Activated CD4-positive, alpha-beta T cell treated with anti-CD3 and anti-CD28 coated beads, Interleukin-2, amount 10 ng/mL, durations not matched to agents 24 days and 14 days (primary cell): ENCODE measurements at regions not wholly inside any gene's neighbourhood (a gene's known extent, or its start where the extent isn't known, plus 50 kb on each side); places are given as distances from the start of the nearest gene placed in this dataset.

ENCODE experiments used
- DNase-seq: peaks from one replicate; pipeline ENCODE4 v3.0.0; 2022
- H3K27ac Mint-ChIP-seq: one replicate; pipeline ENCODE4 v1.8.0; 2022; ENCODE audit warnings: mild to moderate bottlenecking, mixed read lengths
- H3K27me3 Mint-ChIP-seq: one replicate; pipeline ENCODE4 v1.8.0; 2022; ENCODE audit warnings: mixed read lengths
- H3K36me3 Mint-ChIP-seq: one replicate; pipeline ENCODE4 v1.8.0; 2022; ENCODE audit warnings: low read depth, mild to moderate bottlenecking, mixed read lengths
- H3K4me1 Mint-ChIP-seq: one replicate; pipeline ENCODE4 v1.8.0; 2021; ENCODE audit warnings: mixed read lengths
- H3K4me3 Mint-ChIP-seq: one replicate; pipeline ENCODE4 v1.8.0; 2022; ENCODE audit warnings: mild to moderate bottlenecking, moderate library complexity, mixed read lengths
- H3K9me3 Mint-ChIP-seq: one replicate; pipeline ENCODE4 v1.8.0; 2021; ENCODE audit warnings: mixed read lengths
- intact Hi-C: fragments of 100-400 bp; cut with micrococcal nuclease; formaldehyde crosslinking; loops from one replicate; pipeline ENCODE4 v1.15.1; 2023

DNA sequence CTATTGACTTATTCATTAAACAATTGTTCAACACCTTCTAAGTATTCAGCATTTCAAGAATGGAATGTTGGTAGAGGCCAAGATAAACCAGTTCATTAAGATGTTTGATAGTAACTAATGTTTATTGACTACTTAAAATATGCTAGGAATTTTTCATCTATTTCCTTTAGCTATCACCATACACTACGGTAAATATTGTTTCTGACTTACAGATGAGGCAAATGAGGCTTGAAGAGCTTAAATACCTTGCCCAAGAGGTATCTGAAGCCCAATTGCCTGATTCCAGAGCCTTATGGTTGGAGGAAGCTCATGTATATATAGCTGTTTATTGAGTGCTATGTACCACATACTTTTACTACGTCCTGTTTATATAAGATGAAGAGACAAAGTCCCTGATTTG, 286.2 kb downstream of the NDFIP2 start:
- no peak for DNase-seq
- Mint-ChIP-seq H3K4me3 (no peak overlapping the region), H3K27me3 (no peaks in the 10 kb centered on the region), H3K4me1 (peaks cover 4% of the 10 kb centered on the region), H3K27ac (no peak overlapping the region), H3K36me3 (no peaks in the 10 kb centered on the region), H3K9me3 (peaks cover 6% of the 10 kb centered on the region)
- intact Hi-C loops = no loop called here

DNA sequence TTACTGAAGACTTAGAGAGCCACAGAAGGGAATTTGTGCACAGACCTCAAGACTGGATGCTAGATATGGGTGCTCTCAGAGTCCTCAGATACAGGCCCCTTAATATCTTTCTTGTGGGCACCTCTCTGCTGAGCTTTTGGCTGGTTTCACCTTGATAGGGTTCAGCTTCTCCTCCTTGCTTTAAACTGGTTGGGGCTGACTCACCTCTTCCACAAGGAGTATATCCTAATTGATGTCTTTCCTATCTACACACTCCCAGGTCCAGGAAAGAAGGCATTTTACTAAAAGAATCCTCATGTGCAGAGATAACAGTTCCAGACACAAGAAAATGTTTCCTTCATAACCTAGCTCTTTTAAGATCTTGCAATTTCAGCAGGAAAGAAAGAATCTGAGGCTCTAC, 284.4 kb downstream of the NDFIP2 start:
- no peak overlapping the region for H3K4me3 Mint-ChIP-seq
- intact Hi-C loops = no loop called here
- no peaks in the 10 kb centered on the region for H3K4me1 Mint-ChIP-seq
- H3K27ac Mint-ChIP-seq = no peak overlapping the region
- H3K27me3 Mint-ChIP-seq = no peaks in the 10 kb centered on the region
- no peak for DNase-seq
- H3K36me3 Mint-ChIP-seq = no peaks in the 10 kb centered on the region
- H3K9me3 Mint-ChIP-seq = no peaks in the 10 kb centered on the region

DNA sequence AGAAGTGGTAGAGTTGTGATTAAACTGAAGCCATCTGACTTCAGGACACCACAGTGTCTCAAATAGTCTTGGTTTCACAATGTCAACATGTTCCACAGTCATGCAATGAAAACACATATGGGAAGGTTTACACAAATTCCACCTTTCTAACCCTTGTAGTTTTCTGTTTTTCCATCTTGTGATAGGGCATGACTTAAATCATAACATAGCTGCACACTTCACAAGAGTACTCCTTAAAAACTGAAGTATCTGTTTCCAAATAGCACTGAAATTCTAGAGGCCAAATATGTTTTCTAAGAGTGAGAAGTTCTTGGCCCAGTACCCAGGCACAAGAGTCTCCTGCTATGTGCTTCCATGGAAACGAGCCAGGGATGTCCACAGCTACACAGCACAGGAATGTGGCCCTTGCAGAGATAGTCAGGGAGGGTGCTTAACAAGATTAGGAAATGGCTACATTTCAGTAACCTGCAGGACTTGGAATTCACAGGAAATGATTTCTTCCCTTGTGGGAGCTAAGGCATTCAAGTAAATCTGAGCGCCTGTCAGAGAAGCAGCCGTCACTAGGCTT, 269.1 kb downstream of the NDFIP2 start:
- Mint-ChIP-seq H3K4me1 (no peaks in the 10 kb centered on the region), H3K4me3 (no peak overlapping the region)

DNA sequence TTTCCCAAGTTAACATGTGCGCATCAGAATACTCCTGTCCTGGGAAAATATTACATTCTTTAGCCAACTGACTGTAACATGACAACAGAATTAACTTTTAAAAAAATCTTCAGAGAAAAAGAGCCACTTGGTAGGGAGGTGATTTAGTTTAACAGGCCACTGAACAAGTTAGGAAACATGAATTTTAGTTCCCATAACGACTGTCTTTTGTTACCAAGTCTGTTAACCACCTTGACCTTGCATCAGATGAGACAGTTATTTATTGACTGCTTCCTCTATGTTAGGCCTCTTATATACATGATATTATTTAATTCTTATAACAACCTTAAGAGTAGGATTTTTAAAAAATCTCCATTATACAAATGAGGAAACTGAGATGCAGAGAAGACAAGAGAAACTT, 268.6 kb downstream of the NDFIP2 start:
- no peak for DNase-seq
- Mint-ChIP-seq H3K27ac (no peak overlapping the region), H3K4me3 (no peak overlapping the region), H3K36me3 (no peaks in the 10 kb centered on the region), H3K27me3 (no peaks in the 10 kb centered on the region), H3K4me1 (no peaks in the 10 kb centered on the region), H3K9me3 (no peaks in the 10 kb centered on the region)
- intact Hi-C loops = no loop called here

More for the DNA sequence above, 269.1 kb downstream of the NDFIP2 start:
- H3K36me3 Mint-ChIP-seq = no peaks in the 10 kb centered on the region
- no peaks in the 10 kb centered on the region for H3K27me3 Mint-ChIP-seq
- H3K27ac Mint-ChIP-seq = no peak overlapping the region
- no peak for DNase-seq
- intact Hi-C loops = no loop called here
- no peaks in the 10 kb centered on the region for H3K9me3 Mint-ChIP-seq

DNA sequence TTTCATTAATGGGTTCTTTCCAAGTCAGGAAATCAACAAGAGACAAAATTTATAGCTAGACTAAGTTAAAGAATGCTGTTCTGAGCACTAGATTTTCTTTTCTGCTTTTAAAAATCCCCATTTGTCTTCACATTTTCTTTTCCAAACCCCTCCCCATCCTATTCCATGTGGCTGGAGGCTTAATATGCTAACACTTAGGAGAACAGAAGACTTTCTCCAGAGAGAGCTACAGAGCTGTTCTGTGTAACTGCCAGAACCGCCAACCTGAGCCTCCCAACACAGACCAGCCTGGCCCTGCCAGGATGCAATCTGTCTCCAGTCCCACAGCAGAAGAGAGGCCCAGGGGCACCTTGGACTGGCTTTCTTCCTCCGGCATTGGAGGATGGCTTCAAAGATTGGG, 264.1 kb downstream of the NDFIP2 start:
- Mint-ChIP-seq H3K4me3 (no peak overlapping the region), H3K4me1 (no peaks in the 10 kb centered on the region), H3K9me3 (no peaks in the 10 kb centered on the region), H3K36me3 (no peaks in the 10 kb centered on the region), H3K27ac (no peak overlapping the region), H3K27me3 (no peaks in the 10 kb centered on the region)
- intact Hi-C loops = no loop called here
- no peak for DNase-seq

DNA sequence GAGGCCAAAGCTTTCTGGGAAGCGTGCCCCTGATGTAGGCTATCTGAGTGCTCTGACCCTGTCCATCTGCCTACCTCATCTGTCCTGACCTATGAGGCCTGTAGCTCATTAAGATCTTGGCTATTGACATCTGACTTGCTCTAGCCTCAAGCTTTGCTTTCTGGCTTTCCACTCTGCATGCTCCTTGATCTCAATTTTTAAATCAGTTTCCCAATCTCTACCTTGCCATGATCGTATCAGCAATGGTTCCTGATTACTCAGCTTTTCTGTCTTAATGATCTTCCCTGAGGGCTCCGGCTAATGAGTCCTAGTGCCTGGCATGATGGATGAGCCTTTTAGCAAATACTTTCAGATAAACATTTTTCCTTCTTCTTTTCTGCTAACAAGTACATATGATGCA, 262.0 kb downstream of the NDFIP2 start:
- Mint-ChIP-seq H3K27me3 (no peaks in the 10 kb centered on the region), H3K9me3 (no peaks in the 10 kb centered on the region), H3K36me3 (no peaks in the 10 kb centered on the region), H3K27ac (no peak overlapping the region), H3K4me1 (no peaks in the 10 kb centered on the region), H3K4me3 (no peak overlapping the region)
- no peak for DNase-seq
- intact Hi-C loops = no loop called here

DNA sequence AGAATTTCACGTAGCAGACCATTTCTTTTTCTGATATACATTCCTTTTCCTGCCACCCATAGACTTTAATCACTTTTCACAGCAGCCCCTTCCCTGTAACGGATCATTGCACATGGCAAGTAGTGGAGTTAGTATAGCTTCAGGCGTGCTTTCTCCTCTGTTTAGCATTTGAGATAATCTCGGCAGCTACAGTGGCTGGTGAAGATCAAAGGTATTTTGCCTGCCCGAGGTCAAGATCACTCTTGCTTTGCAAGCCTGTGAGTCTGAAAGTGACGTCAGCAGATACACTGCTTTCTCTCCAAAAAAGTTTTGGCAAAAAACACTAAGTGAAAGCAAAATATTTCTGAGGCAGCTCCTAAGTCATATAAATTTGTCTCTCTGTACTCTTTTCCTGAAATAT, 260.0 kb downstream of the NDFIP2 start:
- Mint-ChIP-seq H3K9me3 (no peaks in the 10 kb centered on the region), H3K27ac (no peak overlapping the region), H3K4me3 (no peak overlapping the region), H3K4me1 (no peaks in the 10 kb centered on the region), H3K36me3 (no peaks in the 10 kb centered on the region), H3K27me3 (no peaks in the 10 kb centered on the region)
- no peak for DNase-seq
- intact Hi-C loops = no loop called here

DNA sequence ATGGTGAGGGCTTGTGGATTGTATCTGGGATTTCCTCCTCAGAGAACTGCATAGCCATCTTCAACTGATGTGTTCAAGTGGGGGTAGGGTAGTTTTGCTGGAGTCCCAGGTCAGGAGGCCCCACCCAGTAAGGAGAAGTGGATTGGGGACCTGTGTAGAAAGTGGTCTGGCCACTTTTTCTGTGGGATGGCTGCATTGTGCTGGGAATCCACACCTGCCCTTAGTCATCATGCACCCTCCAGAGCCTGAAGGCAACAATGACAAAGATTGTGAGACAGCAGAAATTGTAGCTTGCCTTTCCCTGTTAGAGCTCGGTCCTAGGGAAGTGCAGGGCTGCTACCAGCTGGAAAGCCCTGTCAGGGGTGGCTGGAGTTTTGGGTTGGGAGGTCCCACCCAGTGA, 255.4 kb downstream of the NDFIP2 start:
- H3K9me3 Mint-ChIP-seq = no peaks in the 10 kb centered on the region
- no peak overlapping the region for H3K4me3 Mint-ChIP-seq
- H3K27me3 Mint-ChIP-seq = no peaks in the 10 kb centered on the region
- no peaks in the 10 kb centered on the region for H3K36me3 Mint-ChIP-seq
- no peaks in the 10 kb centered on the region for H3K4me1 Mint-ChIP-seq
- no peak overlapping the region for H3K27ac Mint-ChIP-seq
- no peak for DNase-seq
- intact Hi-C loops = no loop called here

DNA sequence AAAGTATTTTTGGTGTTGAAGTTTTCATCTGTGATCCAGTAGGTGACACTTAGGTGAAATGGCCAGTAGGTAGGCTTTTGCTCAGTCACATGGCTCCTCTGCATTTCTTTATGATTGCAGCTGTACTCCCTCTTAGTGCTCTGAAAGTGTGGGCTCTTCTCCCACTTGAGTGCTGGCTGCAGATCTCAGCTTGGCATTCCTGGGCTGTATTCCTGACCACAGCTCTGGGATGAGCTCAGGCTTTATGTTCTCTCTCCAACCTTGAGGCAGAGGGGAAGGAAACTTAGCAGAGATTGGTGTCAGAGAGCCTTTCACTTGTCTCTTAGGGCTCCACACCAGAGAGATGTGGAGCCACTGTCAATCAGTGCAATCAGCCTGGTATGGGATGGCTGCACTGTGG, 254.3 kb downstream of the NDFIP2 start:
- intact Hi-C loops = no loop called here
- Mint-ChIP-seq H3K4me3 (no peak overlapping the region), H3K36me3 (no peaks in the 10 kb centered on the region), H3K27me3 (no peaks in the 10 kb centered on the region), H3K9me3 (no peaks in the 10 kb centered on the region), H3K4me1 (no peaks in the 10 kb centered on the region), H3K27ac (no peak overlapping the region)
- no peak for DNase-seq

DNA sequence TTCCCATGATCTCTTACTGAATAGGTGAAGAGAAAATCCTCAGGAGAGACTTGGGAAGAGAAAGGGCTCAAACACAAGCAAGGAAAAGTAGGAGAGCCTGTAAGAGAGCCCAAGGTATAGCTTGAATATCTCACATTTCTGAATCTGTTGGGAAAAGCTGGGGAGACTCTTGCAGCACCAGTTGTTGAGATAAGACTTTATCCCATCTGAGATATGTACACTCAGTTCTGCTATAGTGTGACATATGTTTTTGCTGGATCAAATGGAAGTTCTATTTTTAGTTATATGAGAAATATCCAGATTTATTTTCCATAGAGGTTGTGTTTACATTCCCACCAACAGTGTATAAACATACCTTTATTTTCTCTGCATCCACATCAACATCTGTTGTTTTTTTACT, 246.1 kb downstream of the NDFIP2 start:
- intact Hi-C loops = no loop called here
- H3K36me3 Mint-ChIP-seq = no peaks in the 10 kb centered on the region
- H3K27ac Mint-ChIP-seq = no peak overlapping the region

DNA sequence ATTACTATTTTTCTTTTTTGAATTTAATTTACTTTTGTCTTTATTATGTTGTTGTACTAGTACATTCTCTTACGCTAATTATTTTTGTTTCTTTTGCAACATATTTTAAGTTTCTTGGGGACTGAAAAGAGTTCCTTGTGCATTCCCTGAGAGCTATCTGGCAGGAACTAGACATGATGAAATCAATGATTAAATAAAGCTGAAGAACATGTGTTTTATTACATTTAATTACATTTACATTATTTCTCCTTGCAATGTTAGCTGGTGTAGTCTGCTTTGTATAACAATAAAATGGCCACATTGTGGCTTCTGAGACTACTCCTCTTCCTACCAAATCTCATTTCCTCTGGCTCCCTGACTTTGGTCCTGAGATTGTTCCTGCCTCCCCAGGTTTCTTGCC, 244.9 kb downstream of the NDFIP2 start:
- no peak overlapping the region for H3K27ac Mint-ChIP-seq
- no peaks in the 10 kb centered on the region for H3K27me3 Mint-ChIP-seq

More for the DNA sequence above, 246.1 kb downstream of the NDFIP2 start:
- no peaks in the 10 kb centered on the region for H3K27me3 Mint-ChIP-seq
- H3K4me3 Mint-ChIP-seq = no peak overlapping the region
- H3K4me1 Mint-ChIP-seq = no peaks in the 10 kb centered on the region
- DNase-seq = no peak
- H3K9me3 Mint-ChIP-seq = no peaks in the 10 kb centered on the region

DNA sequence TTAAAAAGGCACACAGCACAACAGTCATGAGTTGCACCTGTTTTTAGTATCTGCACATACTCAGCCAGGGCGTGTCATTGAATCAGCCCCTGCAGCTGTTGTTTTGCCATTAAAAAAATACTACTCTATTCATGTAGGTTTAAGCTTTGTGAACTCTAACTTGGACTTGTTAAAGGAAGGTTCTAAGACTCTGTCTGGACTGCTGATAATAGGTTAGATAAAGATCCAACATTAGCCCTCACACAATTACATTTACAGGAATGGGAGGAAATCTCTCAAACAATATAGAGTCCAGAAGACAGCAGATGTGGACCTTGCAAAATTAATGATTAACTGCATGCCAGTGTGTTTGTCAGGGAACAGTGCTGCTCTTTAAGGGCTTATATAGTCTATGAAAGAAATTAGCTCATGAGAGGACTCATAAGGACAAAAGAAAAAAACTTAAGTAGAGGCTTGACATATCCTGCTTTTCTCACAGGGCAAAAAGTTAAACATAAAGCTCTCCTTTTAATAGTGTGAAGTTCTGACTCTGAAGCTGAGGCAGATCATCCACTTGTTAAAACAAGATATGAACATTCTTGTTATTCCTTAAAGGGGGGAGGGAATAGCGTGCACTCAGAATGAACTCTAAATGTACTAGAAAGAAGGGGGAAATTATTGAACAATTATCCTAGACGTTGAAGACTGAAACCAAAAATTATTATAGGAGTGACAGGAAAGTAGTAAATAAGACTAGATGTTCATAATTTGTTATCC, 243.6 kb downstream of the NDFIP2 start:
- Mint-ChIP-seq H3K27ac (no peak overlapping the region), H3K4me1 (no peaks in the 10 kb centered on the region), H3K4me3 (no peak overlapping the region), H3K36me3 (no peaks in the 10 kb centered on the region), H3K27me3 (no peaks in the 10 kb centered on the region), H3K9me3 (no peaks in the 10 kb centered on the region)
- intact Hi-C loops = no loop called here
- no peak for DNase-seq

More for the DNA sequence above, 244.9 kb downstream of the NDFIP2 start:
- DNase-seq = no peak
- Mint-ChIP-seq H3K4me1 (no peaks in the 10 kb centered on the region), H3K9me3 (no peaks in the 10 kb centered on the region), H3K4me3 (no peak overlapping the region), H3K36me3 (no peaks in the 10 kb centered on the region)
- intact Hi-C loops = no loop called here

DNA sequence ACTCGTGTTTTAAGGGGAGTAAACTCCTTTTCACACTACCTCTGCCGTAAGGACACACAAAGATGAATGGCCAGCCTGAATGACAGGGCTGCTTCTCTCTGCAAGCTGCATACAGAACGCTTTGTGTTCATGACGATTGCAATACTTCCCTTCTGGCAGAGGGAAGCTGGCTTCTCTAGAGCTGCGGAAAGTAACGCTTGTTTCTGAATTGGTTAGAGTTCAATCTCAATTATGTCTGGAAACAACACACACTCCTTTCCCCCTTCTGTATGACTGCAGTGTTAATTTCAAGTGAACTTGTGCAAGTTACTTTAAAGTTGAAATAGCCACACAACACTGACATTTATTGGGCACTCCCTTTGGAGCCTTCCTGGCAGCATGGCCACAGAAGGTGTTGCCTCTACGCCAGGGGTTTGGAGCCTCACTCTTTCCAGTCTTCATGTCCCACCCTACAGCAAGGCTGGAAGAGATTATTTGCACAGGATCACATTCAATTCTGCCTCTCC, 242.6 kb downstream of the NDFIP2 start:
- DNase-seq = no peak
- Mint-ChIP-seq H3K27ac (no peak overlapping the region), H3K4me3 (no peak overlapping the region), H3K9me3 (no peaks in the 10 kb centered on the region), H3K27me3 (no peaks in the 10 kb centered on the region), H3K4me1 (no peaks in the 10 kb centered on the region), H3K36me3 (no peaks in the 10 kb centered on the region)
- intact Hi-C loops = no loop called here

DNA sequence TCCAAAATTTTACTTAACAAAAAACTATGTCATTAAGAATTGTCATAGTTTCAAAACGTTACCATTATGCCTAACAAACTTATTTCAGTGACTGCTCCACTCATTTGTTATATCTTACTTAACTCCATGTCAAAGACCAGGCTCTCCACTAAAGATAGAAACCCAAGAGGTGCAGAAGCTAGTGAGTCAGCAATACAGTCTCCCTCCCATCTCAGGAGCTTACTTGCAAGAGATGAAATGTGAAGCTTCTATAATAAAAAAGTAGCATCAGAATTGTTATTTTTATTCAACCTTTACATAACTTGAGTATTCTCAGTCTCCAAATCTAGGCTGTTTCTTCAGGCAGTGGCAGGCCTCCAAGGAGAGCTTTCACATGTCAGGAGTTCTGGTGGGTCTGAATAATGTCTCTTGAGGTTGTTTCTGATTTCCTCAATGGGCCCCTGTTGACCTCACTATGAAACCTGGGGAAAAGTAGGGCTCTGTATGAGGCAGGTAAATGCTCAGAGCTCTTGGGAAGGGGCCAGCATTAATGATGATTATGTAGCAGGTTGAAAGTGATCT, 242.0 kb downstream of the NDFIP2 start:
- DNase-seq = no peak
- H3K27ac Mint-ChIP-seq = no peak overlapping the region
- intact Hi-C loops = no loop called here
- H3K9me3 Mint-ChIP-seq = no peaks in the 10 kb centered on the region
- no peak overlapping the region for H3K4me3 Mint-ChIP-seq
- H3K36me3 Mint-ChIP-seq = no peaks in the 10 kb centered on the region
- no peaks in the 10 kb centered on the region for H3K4me1 Mint-ChIP-seq
- H3K27me3 Mint-ChIP-seq = no peaks in the 10 kb centered on the region
